ENCODE measurements at regions not wholly inside any gene's neighbourhood (a gene's known extent, or its start where the extent isn't known, plus 50 kb on each side); places are given as distances from the start of the nearest gene placed in this dataset.

- H3K27ac ChIP-seq, result no peak overlapping the region
- TF ChIP-seq ZFX (IDR thresholded peaks at IDR 0.05; ENCODE audit: borderline replicate concordance), result no peak
- TF ChIP-seq, protein P1, sequence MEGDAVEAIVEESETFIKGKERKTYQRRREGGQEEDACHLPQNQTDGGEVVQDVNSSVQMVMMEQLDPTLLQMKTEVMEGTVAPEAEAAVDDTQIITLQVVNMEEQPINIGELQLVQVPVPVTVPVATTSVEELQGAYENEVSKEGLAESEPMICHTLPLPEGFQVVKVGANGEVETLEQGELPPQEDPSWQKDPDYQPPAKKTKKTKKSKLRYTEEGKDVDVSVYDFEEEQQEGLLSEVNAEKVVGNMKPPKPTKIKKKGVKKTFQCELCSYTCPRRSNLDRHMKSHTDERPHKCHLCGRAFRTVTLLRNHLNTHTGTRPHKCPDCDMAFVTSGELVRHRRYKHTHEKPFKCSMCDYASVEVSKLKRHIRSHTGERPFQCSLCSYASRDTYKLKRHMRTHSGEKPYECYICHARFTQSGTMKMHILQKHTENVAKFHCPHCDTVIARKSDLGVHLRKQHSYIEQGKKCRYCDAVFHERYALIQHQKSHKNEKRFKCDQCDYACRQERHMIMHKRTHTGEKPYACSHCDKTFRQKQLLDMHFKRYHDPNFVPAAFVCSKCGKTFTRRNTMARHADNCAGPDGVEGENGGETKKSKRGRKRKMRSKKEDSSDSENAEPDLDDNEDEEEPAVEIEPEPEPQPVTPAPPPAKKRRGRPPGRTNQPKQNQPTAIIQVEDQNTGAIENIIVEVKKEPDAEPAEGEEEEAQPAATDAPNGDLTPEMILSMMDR (IDR thresholded peaks at IDR 0.05), result no peak
These were observed 83.3 kb upstream of the TNRC6C start for GRCh38 chr17:77875051-77875780.

DNA sequence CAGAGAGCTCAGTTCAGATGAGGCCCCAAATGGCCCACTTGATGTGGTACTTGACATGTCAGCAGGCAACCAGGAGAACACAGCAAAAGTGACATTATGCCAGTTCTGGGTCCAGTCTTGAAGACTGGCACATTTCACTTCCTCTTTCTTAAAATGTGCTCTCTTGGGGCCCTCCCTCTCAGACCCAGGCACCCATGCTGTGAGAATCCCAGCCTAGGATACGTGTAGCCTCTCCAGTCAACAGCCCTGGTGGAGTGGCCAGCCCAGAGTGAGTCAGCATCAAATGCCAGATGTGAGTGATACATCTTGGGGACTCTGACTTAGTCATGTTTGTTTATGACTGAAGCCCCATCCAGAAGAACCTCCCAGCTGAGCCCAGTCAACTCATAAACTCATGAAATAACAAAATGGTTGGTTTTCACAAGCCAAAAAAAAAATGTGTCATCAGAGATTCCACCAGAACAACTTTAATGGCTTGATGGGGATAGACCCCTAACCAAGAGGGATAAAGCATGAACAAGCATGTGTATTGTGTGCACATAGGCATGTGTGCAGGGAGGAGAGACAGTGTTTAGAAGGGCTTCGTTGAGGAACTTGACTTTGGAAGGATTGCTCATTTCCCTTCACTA lies 82.5 kb upstream of the TNRC6C start:
- no peak overlapping the region for H3K27ac ChIP-seq
- TF ChIP-seq ZFX (IDR thresholded peaks at IDR 0.05; ENCODE audit: borderline replicate concordance), result no peak
- TF ChIP-seq, protein P1 (IDR thresholded peaks at IDR 0.05), result no peak

GRCh38 chr17:77877036-77877435 lies 81.5 kb upstream of the TNRC6C start:
- H3K27ac ChIP-seq, result no peak overlapping the region
- TF ChIP-seq, protein P1 (IDR thresholded peaks at IDR 0.05), result no peak
- no peak for TF ChIP-seq ZFX (IDR thresholded peaks at IDR 0.05; ENCODE audit: borderline replicate concordance)

DNA sequence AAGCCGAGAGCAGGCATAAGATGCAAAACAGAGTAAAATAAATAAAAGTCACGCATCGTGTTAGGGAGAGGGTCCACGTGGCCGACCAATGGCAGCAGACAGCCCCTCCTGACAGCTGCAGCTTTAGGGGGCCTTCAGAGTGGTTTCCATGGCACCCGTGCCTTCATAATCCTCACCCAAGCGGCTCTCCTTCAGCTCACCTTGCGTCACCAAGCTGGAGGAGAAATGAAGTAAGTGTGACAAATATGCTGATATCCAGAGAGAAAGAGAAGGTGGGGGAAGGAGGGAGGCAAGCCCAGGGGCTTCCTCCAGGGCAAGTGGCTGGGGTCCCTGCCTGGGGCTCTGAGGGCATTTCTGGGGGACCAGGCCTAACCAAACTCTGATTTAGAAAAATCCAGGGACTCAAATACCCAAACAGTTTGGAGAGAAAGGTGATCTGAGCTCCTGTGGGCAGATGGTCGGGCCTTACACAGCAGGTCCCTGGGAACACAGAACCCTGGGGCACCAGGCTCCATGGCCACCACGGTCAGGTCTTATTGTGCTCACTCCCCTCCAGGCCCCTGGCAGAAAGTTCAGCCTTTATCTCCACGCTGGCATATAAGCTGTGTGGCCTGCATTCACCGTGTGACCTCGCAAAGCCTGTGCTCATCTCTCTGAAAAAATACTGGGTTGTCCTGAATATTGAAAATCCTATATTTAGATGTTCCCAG lies 80.7 kb upstream of the TNRC6C start:
- TF ChIP-seq, protein P1 (IDR thresholded peaks at IDR 0.05), result no peak
- no peak for TF ChIP-seq ZFX (IDR thresholded peaks at IDR 0.05; ENCODE audit: borderline replicate concordance)
- no peak overlapping the region for H3K27ac ChIP-seq

DNA sequence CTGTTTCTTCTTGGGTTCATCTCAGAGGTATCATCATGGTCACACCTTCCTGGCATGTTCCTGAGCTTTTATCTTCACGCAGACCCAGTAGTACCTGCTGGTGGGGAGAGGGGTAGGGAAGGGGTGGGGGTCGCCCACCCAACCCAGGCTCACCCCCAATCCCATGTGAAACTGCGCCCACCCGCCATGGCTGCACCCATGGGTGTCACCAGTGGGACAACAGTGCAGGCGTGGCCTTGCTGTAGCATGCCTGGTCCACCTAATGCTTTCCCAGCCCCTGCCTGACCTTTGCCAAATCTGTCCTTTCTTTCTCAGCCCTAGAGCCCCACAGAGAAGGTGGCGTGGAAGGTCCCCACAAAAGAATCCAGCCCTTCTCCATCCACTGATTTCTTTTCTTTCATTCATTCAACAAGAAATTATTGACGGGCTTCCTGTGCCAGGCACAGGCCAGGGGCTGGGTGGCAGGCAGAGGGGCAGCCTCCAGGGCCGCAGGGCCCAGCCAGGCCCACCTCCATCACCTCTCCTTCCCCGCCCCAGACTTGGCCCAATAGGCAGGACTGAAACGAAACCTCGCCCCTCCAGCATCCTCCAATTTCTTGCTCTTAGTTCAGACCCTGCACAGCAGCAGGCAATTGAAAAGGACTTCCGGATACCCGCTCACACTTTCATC lies 79.1 kb upstream of the TNRC6C start:
- no peak for TF ChIP-seq ZFX (IDR thresholded peaks at IDR 0.05; ENCODE audit: borderline replicate concordance)
- TF ChIP-seq, protein P1 (IDR thresholded peaks at IDR 0.05), result no peak
- H3K27ac ChIP-seq, result no peak overlapping the region

- H3K27ac ChIP-seq, result no peak overlapping the region
- TF ChIP-seq ZFX (IDR thresholded peaks at IDR 0.05; ENCODE audit: borderline replicate concordance), result no peak
- TF ChIP-seq, protein P1 (IDR thresholded peaks at IDR 0.05), result no peak
These were observed 78.6 kb upstream of the TNRC6C start for GRCh38 chr17:77879896-77880280.

Measured in 22Rv1 (cell line).